ENCODE measurements at regions not wholly inside any gene's neighbourhood (a gene's known extent, or its start where the extent isn't known, plus 50 kb on each side); places are given as distances from the start of the nearest gene placed in this dataset.

- DNase-seq (no peak), ATAC-seq (ENCODE audit: insufficient read depth, low read depth) (no peak)
- H3K79me2 ChIP-seq (ENCODE audit: insufficient read depth, low read length), result no peaks in the 10 kb centered on the region
- H4K20me1 ChIP-seq (ENCODE audit: insufficient read depth, low read length), result no peaks in the 10 kb centered on the region
- TF ChIP-seq EZH2 (IDR thresholded peaks at IDR 0.05; ENCODE audit: borderline replicate concordance, low read depth, low read length, severe bottlenecking), result no peak
- no peak for TF ChIP-seq CTCF (IDR thresholded peaks at IDR 0.05; ENCODE audit: borderline replicate concordance, extremely low read depth, low read length, poor library complexity, severe bottlenecking)
- no peak overlapping the region for H3K9ac ChIP-seq (ENCODE audit: low read depth, low read length)
- no peaks in the 10 kb centered on the region for H3K9me3 ChIP-seq (ENCODE audit: insufficient read depth, low read length, severe bottlenecking)
- H3K4me1 ChIP-seq (ENCODE audit: insufficient read depth, low read length), result no peaks in the 10 kb centered on the region
- no peak overlapping the region for H2AFZ ChIP-seq (ENCODE audit: low read depth, low read length)
- no peak overlapping the region for H3K4me3 ChIP-seq (ENCODE audit: low read depth in 1 of 2, low read length in 2 of 2)
- H3K27ac ChIP-seq (ENCODE audit: low read length), result no peak overlapping the region
- peaks cover 5% of the 10 kb centered on the region for H3K27me3 ChIP-seq (ENCODE audit: insufficient read depth, low read length, poor library complexity)
- no peak overlapping the region for H3K4me2 ChIP-seq (ENCODE audit: insufficient read depth, low read length)
- H3K36me3 ChIP-seq (ENCODE audit: insufficient read depth, low read length), result no peaks in the 10 kb centered on the region
Measured at GRCh38 chr10:2342206-2342605, 604.9 kb upstream of the ADARB2 start.

DNA sequence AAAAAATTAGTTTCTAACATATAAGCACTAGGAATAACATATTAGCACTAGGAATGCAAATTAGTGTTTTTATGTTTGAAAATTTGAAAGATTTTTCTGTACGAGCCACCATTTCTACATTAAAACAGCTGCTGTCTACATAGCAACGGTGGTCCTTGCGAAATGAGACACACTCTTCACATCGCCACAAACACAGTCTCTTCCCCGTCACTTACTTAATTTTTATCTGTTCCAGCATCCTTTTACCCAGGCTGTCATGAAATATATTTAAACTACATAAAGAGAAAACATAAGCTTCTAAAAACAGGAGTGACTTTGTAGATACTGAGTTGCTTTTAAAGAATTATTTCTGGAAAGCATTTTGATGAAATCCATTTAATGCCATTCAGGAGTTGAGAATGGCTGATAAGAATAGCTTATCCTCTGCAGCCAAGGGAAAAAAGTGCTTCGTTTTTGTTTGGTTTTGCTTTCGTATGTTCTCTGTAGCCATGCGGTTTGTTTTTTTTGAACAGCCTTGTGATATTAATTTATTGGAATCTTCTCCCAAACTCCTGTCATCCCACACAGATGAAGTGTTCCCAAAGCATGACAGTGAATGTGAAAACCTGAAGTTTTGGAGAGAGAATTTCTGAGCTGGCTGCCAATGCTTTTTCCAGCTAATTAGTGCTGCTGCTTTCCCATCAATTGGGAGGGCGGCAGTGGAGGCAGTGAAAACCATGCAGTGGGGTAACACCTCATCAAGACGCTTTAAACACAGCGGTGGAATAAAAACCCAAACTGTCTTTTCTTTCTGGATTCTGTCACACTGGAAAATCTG, 603.7 kb upstream of the ADARB2 start:
- Histone ChIP-seq H3K9me3 (ENCODE audit: insufficient read depth, low read length, severe bottlenecking) (no peaks in the 10 kb centered on the region), H4K20me1 (ENCODE audit: insufficient read depth, low read length) (no peaks in the 10 kb centered on the region), H2AFZ (ENCODE audit: low read depth, low read length) (no peak overlapping the region; the same call in 1 of the 2 replicates), H3K36me3 (ENCODE audit: insufficient read depth, low read length) (no peaks in the 10 kb centered on the region), H3K9ac (ENCODE audit: low read depth, low read length) (no peak overlapping the region), H3K79me2 (ENCODE audit: insufficient read depth, low read length) (no peaks in the 10 kb centered on the region), H3K4me2 (ENCODE audit: insufficient read depth, low read length) (no peak overlapping the region), H3K27ac (ENCODE audit: low read length) (no peak overlapping the region), H3K27me3 (ENCODE audit: insufficient read depth, low read length, poor library complexity) (peaks cover 5% of the 10 kb centered on the region), H3K4me1 (ENCODE audit: insufficient read depth, low read length) (no peaks in the 10 kb centered on the region), H3K4me3 (ENCODE audit: low read depth in 1 of 2, low read length in 2 of 2) (no peak overlapping the region)
- DNase-seq (no peak), ATAC-seq (ENCODE audit: insufficient read depth, low read depth) (no peak)
- TF ChIP-seq CTCF (IDR thresholded peaks at IDR 0.05; ENCODE audit: borderline replicate concordance, extremely low read depth, low read length, poor library complexity, severe bottlenecking) (no peak), EZH2 (IDR thresholded peaks at IDR 0.05; ENCODE audit: borderline replicate concordance, low read depth, low read length, severe bottlenecking) (no peak)

DNA sequence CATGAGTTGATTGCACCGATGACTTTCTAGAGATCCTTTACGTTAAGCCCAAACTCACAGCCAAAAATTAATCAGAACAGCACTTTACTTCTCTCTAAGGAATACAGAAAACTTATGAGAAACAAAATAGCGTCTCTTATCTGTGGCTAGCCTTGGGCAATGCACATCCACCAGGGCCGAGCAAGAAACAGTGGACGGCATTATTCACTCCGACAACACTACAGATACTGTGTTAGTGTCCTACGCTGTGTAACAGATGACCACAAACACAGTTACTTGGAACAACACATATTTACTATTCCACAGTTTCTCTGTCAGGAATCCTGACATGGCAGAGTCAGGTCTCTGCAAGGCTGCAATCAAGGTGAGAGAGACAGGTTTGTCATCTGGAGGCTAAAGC, 598.3 kb upstream of the ADARB2 start:
- no peak overlapping the region for H3K4me2 ChIP-seq (ENCODE audit: insufficient read depth, low read length)
- H3K4me1 ChIP-seq (ENCODE audit: insufficient read depth, low read length), result no peaks in the 10 kb centered on the region
- H3K27ac ChIP-seq (ENCODE audit: low read length), result no peak overlapping the region
- TF ChIP-seq CTCF (IDR thresholded peaks at IDR 0.05; ENCODE audit: borderline replicate concordance, extremely low read depth, low read length, poor library complexity, severe bottlenecking) (no peak), EZH2 (IDR thresholded peaks at IDR 0.05; ENCODE audit: borderline replicate concordance, low read depth, low read length, severe bottlenecking) (no peak)
- no peaks in the 10 kb centered on the region for H3K36me3 ChIP-seq (ENCODE audit: insufficient read depth, low read length)
- no peaks in the 10 kb centered on the region for H4K20me1 ChIP-seq (ENCODE audit: insufficient read depth, low read length)
- no peak overlapping the region for H3K4me3 ChIP-seq (ENCODE audit: low read depth in 1 of 2, low read length in 2 of 2)
- no peak overlapping the region for H3K9ac ChIP-seq (ENCODE audit: low read depth, low read length)
- ATAC-seq (ENCODE audit: insufficient read depth, low read depth) (no peak), DNase-seq (no peak)
- no peaks in the 10 kb centered on the region for H3K79me2 ChIP-seq (ENCODE audit: insufficient read depth, low read length)
- H3K9me3 ChIP-seq (ENCODE audit: insufficient read depth, low read length, severe bottlenecking), result no peaks in the 10 kb centered on the region
- H3K27me3 ChIP-seq (ENCODE audit: insufficient read depth, low read length, poor library complexity), result no peaks in the 10 kb centered on the region
- no peak overlapping the region for H2AFZ ChIP-seq (ENCODE audit: low read depth, low read length)

Measured in DND-41 (cell line).